Peyer's patch (tissue), 4 donors: ENCODE measurements at regions not wholly inside any gene's neighbourhood (a gene's known extent, or its start where the extent isn't known, plus 50 kb on each side); places are given as distances from the start of the nearest gene placed in this dataset.
"Not testable (repeated sequence)": the region's sequence is repeated elsewhere in the genome, so short reads cannot be mapped to it uniquely, and the experiment has no call there.

ENCODE experiments used
- DNase-seq, 3 donors: peaks; one replicate each; pipeline ENCODE4 v3.0.0-alpha.2; 2017 to 2019
- H3K27ac ChIP-seq, 4 donors: fragments of 200-600 bp; sonication (generic); one replicate each; pipeline ENCODE4 v1.5.1; 2016 to 2019
- H3K27me3 ChIP-seq, 2 donors: fragments of 200-600 bp; sonication (generic); one replicate each; pipeline ENCODE4 v1.5.1; 2019
- H3K36me3 ChIP-seq, 3 donors: fragments of 200-600 bp; sonication (generic); one replicate each; pipeline ENCODE4 v1.5.1; 2016 to 2019
- H3K4me1 ChIP-seq, 4 donors: fragments of 200-600 bp; sonication (generic); one replicate each; pipeline ENCODE4 v1.5.1; 2016 to 2019
- H3K4me3 ChIP-seq, 4 donors: fragments of 200-600 bp; sonication (generic); 1 replicate in 3 of 4; 2 replicates in 1 of 4; pipeline ENCODE4 v1.5.1; 2016 to 2019; ENCODE audit warnings: mild to moderate bottlenecking in 1 of 4
- H3K9me3 ChIP-seq, 4 donors: fragments of 200-600 bp; sonication (generic); one replicate each; pipeline ENCODE4 v1.5.1; 2016 to 2019; ENCODE audit warnings: mild to moderate bottlenecking in 1 of 4
- CTCF ChIP-seq, 6 experiments: fragments of 450-650 bp in 4 of 6; fragments of 200-600 bp in 2 of 6; sonication (generic) in 1 of 6; IDR thresholded peaks; one replicate each; pipeline ENCODE4 v1.5.1; 2017 to 2019; ENCODE audit warnings: antibody characterized with exemption in 6 of 6, mild to moderate bottlenecking in 3 of 6, moderate library complexity in 1 of 6
- POLR2A ChIP-seq, 2 donors: fragments of 450-650 bp; IDR thresholded peaks; one replicate each; pipeline ENCODE4 v1.5.1; 2017; ENCODE audit warnings: antibody characterized with exemption in 2 of 2, mild to moderate bottlenecking in 2 of 2, moderate library complexity in 2 of 2

- H3K4me1 ChIP-seq = no peaks in the 10 kb centered on the region
- H3K27me3 ChIP-seq = no peaks in the 10 kb centered on the region
- no peak overlapping the region for H3K27ac ChIP-seq
- no peak for DNase-seq
- H3K4me3 ChIP-seq = no peak overlapping the region
- no peak for TF ChIP-seq POLR2A (IDR thresholded peaks at IDR 0.05)
- no peak for TF ChIP-seq CTCF (IDR thresholded peaks at IDR 0.05)
- no peaks in the 10 kb centered on the region for H3K9me3 ChIP-seq
- no peaks in the 10 kb centered on the region for H3K36me3 ChIP-seq
These were observed 207.3 kb upstream of the ARID2 start for GRCh38 chr12:45522227-45522626.

GRCh38 chr12:45526823-45527222 lies 202.7 kb upstream of the ARID2 start:
- not testable (repeated sequence) for H3K4me3 ChIP-seq, DNase-seq, H3K27me3 ChIP-seq

DNA sequence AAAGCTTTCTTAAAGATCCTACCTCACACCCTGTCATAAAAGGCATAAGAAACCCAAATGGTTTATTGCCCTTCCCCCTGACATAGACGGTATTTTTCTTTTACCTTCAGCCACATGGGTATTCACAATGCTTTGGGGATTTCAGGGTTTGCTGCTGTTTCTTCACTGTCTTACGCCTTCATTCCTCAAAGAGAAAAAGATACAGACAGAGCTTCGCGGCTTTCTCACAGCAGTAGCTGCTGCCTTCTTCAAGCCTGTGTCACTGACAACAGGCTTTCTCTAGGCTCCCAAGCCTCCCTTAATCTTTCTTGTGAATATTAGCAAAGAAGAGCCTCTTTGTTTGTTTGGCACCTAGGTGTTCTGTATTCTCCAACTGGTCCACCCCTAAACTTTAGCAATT lies 197.4 kb upstream of the ARID2 start:
- Histone ChIP-seq H3K4me3 (no peak overlapping the region), H3K27me3 (no peaks in the 10 kb centered on the region), H3K4me1 (no peaks in the 10 kb centered on the region), H3K36me3 (no peaks in the 10 kb centered on the region), H3K9me3 (peaks cover 0 to 3% (median 0%) of the 10 kb centered on the region in 4 donors), H3K27ac (no peak overlapping the region)
- TF ChIP-seq POLR2A (IDR thresholded peaks at IDR 0.05) = no peak
- no peak for TF ChIP-seq CTCF (IDR thresholded peaks at IDR 0.05)
- DNase-seq = no peak

More at GRCh38 chr12:45526823-45527222, 202.7 kb upstream of the ARID2 start:
- not testable (repeated sequence) for H3K4me1 ChIP-seq, H3K36me3 ChIP-seq, H3K9me3 ChIP-seq, H3K27ac ChIP-seq

DNA sequence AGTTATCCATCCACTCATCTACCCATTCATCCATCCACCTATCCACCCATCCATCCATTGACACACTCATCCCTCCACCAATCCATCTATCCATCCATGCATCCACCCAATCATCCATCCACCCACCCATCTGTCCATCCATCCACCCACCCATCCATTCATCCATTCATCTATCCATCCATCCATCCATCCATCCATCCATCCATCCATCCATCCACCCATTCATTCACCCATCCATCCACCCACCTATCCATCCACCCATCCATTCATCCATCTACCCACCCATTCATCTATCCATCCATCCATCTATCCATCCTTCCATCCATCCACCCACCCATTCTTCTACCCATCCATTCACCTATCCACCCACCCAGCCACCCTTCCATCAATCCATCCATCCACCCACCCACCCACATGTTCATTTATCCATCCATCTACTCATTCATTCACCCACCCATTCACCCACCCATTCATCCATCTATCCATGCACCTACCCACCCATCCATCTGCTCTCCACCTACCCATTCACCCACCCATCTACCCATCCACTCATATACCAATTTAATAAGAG lies 193.8 kb upstream of the ARID2 start:
- no peaks in the 10 kb centered on the region for H3K27me3 ChIP-seq
- TF ChIP-seq POLR2A (IDR thresholded peaks at IDR 0.05) (no peak), CTCF (IDR thresholded peaks at IDR 0.05) (no peak)
- H3K4me1 ChIP-seq = no peaks in the 10 kb centered on the region
- no peaks in the 10 kb centered on the region for H3K36me3 ChIP-seq
- no peak for DNase-seq
- H3K9me3 ChIP-seq = no peaks in the 10 kb centered on the region
- H3K27ac ChIP-seq = no peak overlapping the region
- H3K4me3 ChIP-seq = no peak overlapping the region

DNA sequence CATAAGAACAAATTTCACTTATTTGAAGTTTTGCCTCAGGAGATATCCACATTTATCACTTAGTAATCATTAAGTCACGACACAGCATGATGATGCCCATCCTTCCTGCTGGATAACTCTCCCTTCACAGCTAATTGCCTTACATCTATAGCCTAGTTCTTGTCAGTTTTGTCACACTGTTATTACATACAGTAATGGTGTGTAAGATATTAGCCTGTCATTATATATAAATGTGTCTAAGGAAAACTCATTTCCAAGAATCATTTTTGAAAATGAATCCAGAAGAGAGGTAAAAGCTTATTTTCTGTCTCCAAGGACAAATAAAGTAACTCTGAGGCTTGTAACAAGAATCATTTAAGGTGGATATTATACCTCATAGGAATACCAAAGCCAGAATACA lies 193.2 kb upstream of the ARID2 start:
- H3K4me1 ChIP-seq = no peaks in the 10 kb centered on the region
- TF ChIP-seq POLR2A (IDR thresholded peaks at IDR 0.05) = no peak
- no peak for TF ChIP-seq CTCF (IDR thresholded peaks at IDR 0.05)
- no peaks in the 10 kb centered on the region for H3K9me3 ChIP-seq
- no peak for DNase-seq
- H3K27ac ChIP-seq = no peak overlapping the region
- no peaks in the 10 kb centered on the region for H3K27me3 ChIP-seq
- H3K4me3 ChIP-seq = no peak overlapping the region
- no peaks in the 10 kb centered on the region for H3K36me3 ChIP-seq

DNA sequence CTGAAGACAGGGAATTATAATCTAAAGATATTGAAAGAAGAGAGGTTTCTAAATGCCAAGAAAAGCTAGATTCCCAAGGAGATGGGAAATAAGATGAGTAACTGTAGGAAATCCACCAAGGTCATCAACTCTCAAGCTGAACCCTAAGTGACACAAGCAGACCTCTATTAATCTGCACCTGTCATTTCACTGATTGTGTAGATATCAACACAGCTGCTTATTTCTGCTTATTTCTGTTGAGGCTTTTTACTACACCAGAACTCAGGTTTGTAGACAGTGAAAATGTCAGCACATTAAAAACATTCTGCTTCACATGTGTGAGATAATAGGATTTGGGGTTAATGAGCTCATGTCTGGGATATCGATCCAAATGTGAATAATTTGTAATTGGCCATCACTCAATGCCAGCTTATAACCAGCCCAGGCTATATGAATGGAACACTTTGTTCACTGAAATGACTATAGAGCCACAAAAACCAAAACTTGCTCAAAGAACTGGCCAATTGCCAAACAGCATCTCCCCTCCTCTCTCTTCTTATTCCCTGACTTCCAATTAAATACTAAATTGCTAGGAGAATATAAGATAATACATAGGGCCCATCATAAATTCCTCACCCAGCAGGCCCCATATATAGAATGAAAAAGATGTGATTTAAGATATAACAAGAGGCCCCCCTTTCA lies 188.7 kb upstream of the ARID2 start:
- Histone ChIP-seq H3K4me3 (no peak overlapping the region), H3K4me1 (no peaks in the 10 kb centered on the region), H3K36me3 (no peaks in the 10 kb centered on the region), H3K9me3 (no peaks in the 10 kb centered on the region), H3K27me3 (no peaks in the 10 kb centered on the region), H3K27ac (no peak overlapping the region)
- TF ChIP-seq CTCF (IDR thresholded peaks at IDR 0.05) = no peak
- no peak for TF ChIP-seq POLR2A (IDR thresholded peaks at IDR 0.05)
- no peak for DNase-seq
